Endometrium (tissue), 2 donors: ENCODE measurements at regions not wholly inside any gene's neighbourhood (a gene's known extent, or its start where the extent isn't known, plus 50 kb on each side); places are given as distances from the start of the nearest gene placed in this dataset.

Experiments used
- FAIRE-seq: peaks from 2 replicates; lab custom pipeline; 2012; peaks lifted over from hg19 to GRCh38; lab: Jason Lieb, UNC
- donor health status: control.
- donor health status: control.

- FAIRE-seq = no peak
These were observed 834.7 kb upstream of the KCND2 start for GRCh38 chr7:119438315-119438714.

- no peak for FAIRE-seq
These were observed 833.8 kb upstream of the KCND2 start for GRCh38 chr7:119439192-119439591.

GRCh38 chr7:119452401-119452800 lies 820.6 kb upstream of the KCND2 start:
- no peak for FAIRE-seq

GRCh38 chr7:119465798-119466305 lies 807.1 kb upstream of the KCND2 start:
- FAIRE-seq = no peak

GRCh38 chr7:119472408-119473038 lies 800.5 kb upstream of the KCND2 start:
- FAIRE-seq = no peak

- peak; percentile 60 for FAIRE-seq
These were observed 790.8 kb upstream of the KCND2 start for GRCh38 chr7:119482209-119482608.

- FAIRE-seq = no peak
These were observed 790.3 kb upstream of the KCND2 start for GRCh38 chr7:119482671-119483070.

GRCh38 chr7:119483364-119483763 lies 789.6 kb upstream of the KCND2 start:
- FAIRE-seq = no peak

- no peak for FAIRE-seq
These were observed 758.6 kb upstream of the KCND2 start for GRCh38 chr7:119514326-119514725.

GRCh38 chr7:119515214-119515613 lies 757.8 kb upstream of the KCND2 start:
- FAIRE-seq = no peak

- FAIRE-seq = peak; percentile 26
These were observed 757.0 kb upstream of the KCND2 start for GRCh38 chr7:119515962-119516361.

GRCh38 chr7:119522263-119522662 lies 750.7 kb upstream of the KCND2 start:
- FAIRE-seq = no peak

- FAIRE-seq = no peak
These were observed 750.3 kb upstream of the KCND2 start for GRCh38 chr7:119522698-119523097.

GRCh38 chr7:119545118-119545517 lies 727.9 kb upstream of the KCND2 start:
- FAIRE-seq = no peak

GRCh38 chr7:119555788-119556187 lies 717.2 kb upstream of the KCND2 start:
- no peak for FAIRE-seq

- peak; percentile 65 for FAIRE-seq
These were observed 716.5 kb upstream of the KCND2 start for GRCh38 chr7:119556436-119556835.

- FAIRE-seq = no peak
These were observed 711.2 kb upstream of the KCND2 start for GRCh38 chr7:119561751-119562150.

GRCh38 chr7:119562839-119563238 lies 710.1 kb upstream of the KCND2 start:
- no peak for FAIRE-seq

GRCh38 chr7:119571666-119572065 lies 701.3 kb upstream of the KCND2 start:
- FAIRE-seq = no peak

- no peak for FAIRE-seq
These were observed 700.8 kb upstream of the KCND2 start for GRCh38 chr7:119572132-119572531.

- no peak for FAIRE-seq
These were observed 700.4 kb upstream of the KCND2 start for GRCh38 chr7:119572541-119572940.

GRCh38 chr7:119578116-119578515 lies 694.9 kb upstream of the KCND2 start:
- FAIRE-seq = no peak

- no peak for FAIRE-seq
These were observed 678.0 kb upstream of the KCND2 start for GRCh38 chr7:119594956-119595355.

- no peak for FAIRE-seq
These were observed 676.3 kb upstream of the KCND2 start for GRCh38 chr7:119596651-119597050.
